ENCODE measurements at regions not wholly inside any gene's neighbourhood (a gene's known extent, or its start where the extent isn't known, plus 50 kb on each side); places are given as distances from the start of the nearest gene placed in this dataset.

DNA sequence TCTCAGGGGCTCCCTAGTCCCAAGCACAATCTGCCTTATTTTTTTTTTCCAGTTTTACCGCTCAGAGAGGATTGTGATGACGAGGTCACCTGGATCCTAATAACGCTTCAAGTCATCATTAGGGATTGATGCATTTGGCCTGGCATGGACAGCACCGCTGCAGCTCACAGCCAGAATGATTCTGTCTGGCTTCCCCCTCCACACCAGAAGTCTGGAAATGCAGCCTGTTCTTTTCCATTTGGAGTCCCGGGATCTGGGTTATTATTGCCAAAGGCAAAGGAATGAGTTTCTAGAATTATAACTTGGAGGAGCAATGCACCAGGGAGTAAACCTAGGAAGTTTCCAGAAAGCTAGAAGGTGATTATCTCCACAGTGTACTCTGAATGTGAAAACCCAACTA, 81.1 kb upstream of the TAF1B start:
- no peak for DNase-seq (ENCODE audit: low spot score)
- peaks cover 12% of the 10 kb centered on the region for H3K4me1 ChIP-seq (ENCODE audit: insufficient read depth, low read length, poor library complexity, severe bottlenecking)
- ChIA-PET POLR2A (ENCODE audit: low non-redundant PET) (no interaction called here), CTCF (no interaction called here)
- H3K4me3 ChIP-seq (ENCODE audit: low read depth, low read length, poor library complexity, severe bottlenecking), result no peak overlapping the region
- no peaks in the 10 kb centered on the region for H3K36me3 ChIP-seq (ENCODE audit: insufficient read depth, low read length, poor library complexity, severe bottlenecking)
- no peak overlapping the region for H3K27ac ChIP-seq (ENCODE audit: low read depth, low read length, poor library complexity, severe bottlenecking)
- H3K27me3 ChIP-seq (replicated peaks; ENCODE audit: insufficient read depth, low read depth, low read length, poor library complexity), result no peaks in the 10 kb centered on the region
- intact Hi-C loops (cut with micrococcal nuclease; ENCODE audit: unreplicated experiment), result no loop called here
- no TSS peak for BruUV-seq (replicated peaks)
- TF ChIP-seq, protein P1, sequence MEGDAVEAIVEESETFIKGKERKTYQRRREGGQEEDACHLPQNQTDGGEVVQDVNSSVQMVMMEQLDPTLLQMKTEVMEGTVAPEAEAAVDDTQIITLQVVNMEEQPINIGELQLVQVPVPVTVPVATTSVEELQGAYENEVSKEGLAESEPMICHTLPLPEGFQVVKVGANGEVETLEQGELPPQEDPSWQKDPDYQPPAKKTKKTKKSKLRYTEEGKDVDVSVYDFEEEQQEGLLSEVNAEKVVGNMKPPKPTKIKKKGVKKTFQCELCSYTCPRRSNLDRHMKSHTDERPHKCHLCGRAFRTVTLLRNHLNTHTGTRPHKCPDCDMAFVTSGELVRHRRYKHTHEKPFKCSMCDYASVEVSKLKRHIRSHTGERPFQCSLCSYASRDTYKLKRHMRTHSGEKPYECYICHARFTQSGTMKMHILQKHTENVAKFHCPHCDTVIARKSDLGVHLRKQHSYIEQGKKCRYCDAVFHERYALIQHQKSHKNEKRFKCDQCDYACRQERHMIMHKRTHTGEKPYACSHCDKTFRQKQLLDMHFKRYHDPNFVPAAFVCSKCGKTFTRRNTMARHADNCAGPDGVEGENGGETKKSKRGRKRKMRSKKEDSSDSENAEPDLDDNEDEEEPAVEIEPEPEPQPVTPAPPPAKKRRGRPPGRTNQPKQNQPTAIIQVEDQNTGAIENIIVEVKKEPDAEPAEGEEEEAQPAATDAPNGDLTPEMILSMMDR (conservative IDR thresholded peaks at IDR 0.05; ENCODE audit: low read depth, low read length), result no peak
- TF ChIP-seq EZH2 (IDR thresholded peaks at IDR 0.05; ENCODE audit: borderline replicate concordance, low read depth, low read length, poor library complexity, severe bottlenecking), result no peak
- H3K9me3 ChIP-seq (ENCODE audit: low read depth, low read length, poor library complexity, severe bottlenecking), result no peaks in the 10 kb centered on the region

DNA sequence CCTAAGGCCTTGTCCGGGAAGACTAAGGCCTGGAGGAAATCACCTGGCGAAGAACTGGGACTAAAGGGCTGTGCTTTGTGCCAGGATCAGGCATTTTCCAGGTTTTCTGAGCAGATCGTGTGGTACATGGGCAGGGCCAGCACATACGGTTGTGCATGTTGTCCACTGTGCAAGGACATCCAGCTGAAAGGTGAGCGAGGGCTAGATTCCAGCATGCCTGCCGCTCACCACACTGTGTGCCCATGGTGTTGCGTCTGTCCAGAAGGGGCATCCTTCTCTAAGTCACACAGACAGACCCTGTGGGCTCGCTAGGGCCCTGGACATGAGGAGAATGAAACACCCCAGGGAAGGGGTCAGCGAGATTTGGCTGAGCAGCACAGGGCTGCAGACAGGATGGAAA, 80.3 kb upstream of the TAF1B start:
- CTCF ChIA-PET, result no interaction called here

DNA sequence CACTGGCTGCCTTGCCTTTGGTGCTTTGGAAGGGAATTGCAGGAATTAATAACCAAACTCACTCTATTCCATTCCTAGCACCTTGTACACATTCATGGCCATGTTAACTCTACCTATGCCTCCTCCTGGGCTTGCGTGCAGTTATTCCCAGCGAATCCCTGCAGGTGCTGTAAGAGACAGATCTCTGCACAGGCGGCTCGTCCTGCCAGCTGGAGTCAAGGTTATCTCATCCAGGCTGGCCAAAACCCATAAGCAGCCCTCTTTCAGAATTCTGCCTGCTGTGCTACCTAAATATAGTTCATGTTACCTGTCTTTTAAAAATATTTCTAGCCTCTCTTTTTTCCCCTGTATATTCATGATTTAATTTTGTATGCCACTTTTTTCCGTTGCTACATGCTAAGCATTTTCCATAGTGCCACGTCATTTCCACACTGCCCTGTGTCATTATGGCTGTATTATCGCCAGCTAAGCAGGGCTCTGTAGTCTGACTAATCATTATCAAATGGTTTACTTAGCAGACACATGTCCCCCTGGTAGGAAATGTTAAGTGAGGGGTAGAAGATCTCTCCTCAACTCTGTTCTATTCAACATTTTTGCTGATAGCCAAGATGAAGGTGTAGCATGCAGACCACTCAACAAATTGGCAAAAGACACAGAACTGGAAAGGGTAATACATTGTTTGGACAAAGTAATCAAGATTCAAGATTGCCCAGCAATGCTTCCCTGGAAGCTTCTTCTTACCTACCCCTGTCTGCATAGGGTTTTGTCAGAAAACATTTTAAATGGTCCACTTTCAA, 79.7 kb upstream of the TAF1B start:
- H3K36me3 ChIP-seq (ENCODE audit: insufficient read depth, low read length, poor library complexity, severe bottlenecking), result no peaks in the 10 kb centered on the region
- CTCF ChIA-PET, result no interaction called here
- intact Hi-C loops (cut with micrococcal nuclease; ENCODE audit: unreplicated experiment), result no loop called here
- H3K27ac ChIP-seq (ENCODE audit: low read depth, low read length, poor library complexity, severe bottlenecking), result no peak overlapping the region
- no peak for TF ChIP-seq EZH2 (IDR thresholded peaks at IDR 0.05; ENCODE audit: borderline replicate concordance, low read depth, low read length, poor library complexity, severe bottlenecking)
- TF ChIP-seq, protein P1 (conservative IDR thresholded peaks at IDR 0.05; ENCODE audit: low read depth, low read length), result no peak
- POLR2A ChIA-PET (ENCODE audit: low non-redundant PET), result no interaction called here
- H3K27me3 ChIP-seq (replicated peaks; ENCODE audit: insufficient read depth, low read depth, low read length, poor library complexity), result no peaks in the 10 kb centered on the region
- H3K9me3 ChIP-seq (ENCODE audit: low read depth, low read length, poor library complexity, severe bottlenecking), result no peaks in the 10 kb centered on the region
- H3K4me1 ChIP-seq (ENCODE audit: insufficient read depth, low read length, poor library complexity, severe bottlenecking), result no peaks in the 10 kb centered on the region
- no peak overlapping the region for H3K4me3 ChIP-seq (ENCODE audit: low read depth, low read length, poor library complexity, severe bottlenecking)
- no peak for DNase-seq (ENCODE audit: low spot score)
- no TSS peak for BruUV-seq (replicated peaks)

More for the DNA sequence above, 80.3 kb upstream of the TAF1B start:
- intact Hi-C loops (cut with micrococcal nuclease; ENCODE audit: unreplicated experiment), result no loop called here
- Histone ChIP-seq H3K27me3 (replicated peaks; ENCODE audit: insufficient read depth, low read depth, low read length, poor library complexity) (no peaks in the 10 kb centered on the region), H3K27ac (ENCODE audit: low read depth, low read length, poor library complexity, severe bottlenecking) (no peak overlapping the region), H3K4me3 (ENCODE audit: low read depth, low read length, poor library complexity, severe bottlenecking) (no peak overlapping the region), H3K36me3 (ENCODE audit: insufficient read depth, low read length, poor library complexity, severe bottlenecking) (no peaks in the 10 kb centered on the region), H3K9me3 (ENCODE audit: low read depth, low read length, poor library complexity, severe bottlenecking) (no peaks in the 10 kb centered on the region), H3K4me1 (ENCODE audit: insufficient read depth, low read length, poor library complexity, severe bottlenecking) (peaks cover 4% of the 10 kb centered on the region)
- BruUV-seq (replicated peaks), result no TSS peak
- no peak for TF ChIP-seq EZH2 (IDR thresholded peaks at IDR 0.05; ENCODE audit: borderline replicate concordance, low read depth, low read length, poor library complexity, severe bottlenecking)
- TF ChIP-seq, protein P1 (conservative IDR thresholded peaks at IDR 0.05; ENCODE audit: low read depth, low read length), result no peak
- DNase-seq (ENCODE audit: low spot score), result no peak
- POLR2A ChIA-PET (ENCODE audit: low non-redundant PET), result no interaction called here

Measured in A673 (cell line).